Mesothelial cell of epicardium (in vitro differentiated cells): ENCODE measurements at regions not wholly inside any gene's neighbourhood (a gene's known extent, or its start where the extent isn't known, plus 50 kb on each side); places are given as distances from the start of the nearest gene placed in this dataset.

Experiments
- DNase-seq, 2 experiments: peaks; one replicate each; pipeline ENCODE4 v3.0.0; 2021; ENCODE audit warnings: low spot score in 2 of 2; ENCODE audit not compliant: unreplicated experiment in 2 of 2
- H3K27ac Mint-ChIP-seq: 2 replicates; pipeline ENCODE4 v1.8.0; 2021; ENCODE audit warnings: mixed read lengths
- H3K27me3 Mint-ChIP-seq: 2 replicates; pipeline ENCODE4 v1.8.0; 2021; ENCODE audit warnings: low read depth, mixed read lengths
- H3K36me3 Mint-ChIP-seq: 2 replicates; pipeline ENCODE4 v1.8.0; 2021; ENCODE audit warnings: mixed read lengths
- H3K4me1 Mint-ChIP-seq: 2 replicates; pipeline ENCODE4 v1.8.0; 2021; ENCODE audit warnings: mixed read lengths
- H3K4me3 Mint-ChIP-seq: 2 replicates; pipeline ENCODE4 v1.8.0; 2021; ENCODE audit warnings: mild to moderate bottlenecking, moderate library complexity, mixed read lengths
- H3K9me3 Mint-ChIP-seq: 2 replicates; pipeline ENCODE4 v1.8.0; 2021; ENCODE audit warnings: mixed read lengths
- CTCF ChIP-seq: fragments of 200-600 bp; sonication (generic); IDR thresholded peaks from one replicate; pipeline ENCODE4 v1.5.0; 2021; ENCODE audit warnings: antibody characterized with exemption; ENCODE audit not compliant: unreplicated experiment

DNA sequence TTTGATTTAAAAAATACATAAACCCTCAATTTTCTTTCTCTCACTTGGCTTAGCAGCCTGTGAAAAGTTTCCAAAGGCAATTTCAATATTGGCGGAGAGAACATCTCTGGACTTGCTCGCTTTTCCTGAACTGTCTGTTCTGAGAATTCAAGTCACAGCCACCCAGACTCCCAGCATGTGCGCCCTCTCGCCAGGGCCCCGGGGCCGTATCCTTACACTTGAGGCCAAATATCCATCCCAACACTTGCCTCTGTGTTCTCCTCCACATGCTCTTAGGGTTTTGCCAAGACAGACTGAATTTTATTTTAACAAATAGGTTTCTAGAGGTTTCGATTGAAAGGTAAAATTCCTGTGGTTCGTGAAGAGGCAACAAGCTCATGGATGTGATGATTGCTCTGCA is 111.5 kb upstream of the GPR26 start:
- Mint-ChIP-seq H3K4me3 (no peak overlapping the region), H3K4me1 (no peaks in the 10 kb centered on the region), H3K9me3 (no peaks in the 10 kb centered on the region), H3K27ac (no peak overlapping the region), H3K36me3 (no peaks in the 10 kb centered on the region), H3K27me3 (peaks cover 75% of the 10 kb centered on the region)
- DNase-seq: no peak
- TF ChIP-seq CTCF: no peak

- no peak overlapping the region for H3K4me3 Mint-ChIP-seq
- no peak for TF ChIP-seq CTCF
- peaks cover 76% of the 10 kb centered on the region for H3K27me3 Mint-ChIP-seq
- H3K4me1 Mint-ChIP-seq: no peaks in the 10 kb centered on the region
- no peak for DNase-seq
- no peak overlapping the region for H3K27ac Mint-ChIP-seq
- H3K36me3 Mint-ChIP-seq: no peaks in the 10 kb centered on the region
- no peaks in the 10 kb centered on the region for H3K9me3 Mint-ChIP-seq
Observed at GRCh38 chr10:123555616-123556015, 110.5 kb upstream of the GPR26 start.

GRCh38 chr10:123556049-123556448 is 110.1 kb upstream of the GPR26 start:
- Mint-ChIP-seq H3K4me1 (no peaks in the 10 kb centered on the region), H3K27ac (no peak overlapping the region), H3K9me3 (no peaks in the 10 kb centered on the region), H3K36me3 (no peaks in the 10 kb centered on the region), H3K27me3 (peaks cover 78% of the 10 kb centered on the region), H3K4me3 (no peak overlapping the region)
- DNase-seq: no peak
- TF ChIP-seq CTCF: no peak

GRCh38 chr10:123556736-123557135 is 109.4 kb upstream of the GPR26 start:
- H3K27me3 Mint-ChIP-seq: peaks cover 77% of the 10 kb centered on the region
- no peak for TF ChIP-seq CTCF

DNA sequence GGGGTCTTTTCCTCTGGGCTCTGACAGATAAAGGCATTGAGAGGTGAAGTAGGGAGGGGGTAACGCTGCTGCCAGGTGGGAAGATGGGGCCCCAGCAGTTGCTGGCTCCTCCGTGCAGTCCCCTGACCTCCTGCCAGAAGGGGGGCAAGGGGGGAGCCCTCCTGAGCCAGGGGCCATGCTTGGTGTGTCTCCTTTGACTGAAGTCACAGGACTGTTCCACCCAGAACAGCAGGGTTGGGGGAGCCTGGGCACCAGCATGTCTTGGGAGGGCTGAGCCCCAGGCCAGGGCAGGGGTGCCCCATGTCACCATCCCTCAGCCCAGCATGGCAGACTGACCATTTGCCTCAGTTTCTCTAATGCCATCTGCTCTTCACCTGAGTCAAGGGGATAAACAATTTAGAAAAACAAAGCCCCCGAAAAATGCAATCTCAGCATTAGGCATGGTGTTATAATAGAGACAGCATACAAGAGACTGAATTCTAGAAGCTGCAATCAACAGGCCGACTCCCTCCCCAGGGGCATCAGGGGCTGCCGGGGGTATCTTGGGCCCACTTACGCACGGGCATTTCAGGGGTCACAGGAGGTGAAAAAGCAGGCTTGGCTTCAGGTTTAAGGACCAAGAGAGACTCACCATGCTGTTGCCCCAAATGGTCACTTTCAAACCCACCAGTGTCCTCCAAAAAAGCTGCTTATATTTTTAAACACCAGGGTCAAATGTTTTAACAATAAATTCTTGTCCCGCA is 108.6 kb upstream of the GPR26 start:
- no peaks in the 10 kb centered on the region for H3K36me3 Mint-ChIP-seq
- H3K27ac Mint-ChIP-seq: no peak overlapping the region
- no peaks in the 10 kb centered on the region for H3K4me1 Mint-ChIP-seq
- TF ChIP-seq CTCF: no peak
- DNase-seq: no peak
- no peak overlapping the region for H3K4me3 Mint-ChIP-seq
- H3K9me3 Mint-ChIP-seq: no peaks in the 10 kb centered on the region
- H3K27me3 Mint-ChIP-seq: peaks cover 79% of the 10 kb centered on the region

More at GRCh38 chr10:123556736-123557135, 109.4 kb upstream of the GPR26 start:
- no peaks in the 10 kb centered on the region for H3K36me3 Mint-ChIP-seq
- no peaks in the 10 kb centered on the region for H3K4me1 Mint-ChIP-seq
- H3K27ac Mint-ChIP-seq: no peak overlapping the region
- H3K9me3 Mint-ChIP-seq: no peaks in the 10 kb centered on the region
- H3K4me3 Mint-ChIP-seq: no peak overlapping the region
- no peak for DNase-seq
